Endothelial cell of umbilical vein (primary cell): ENCODE measurements at regions not wholly inside any gene's neighbourhood (a gene's known extent, or its start where the extent isn't known, plus 50 kb on each side); places are given as distances from the start of the nearest gene placed in this dataset.

Experiments used
- BruUV-seq: library from RNA; stranded (reverse); fragments of 400-500 nt; replicated peaks from 2 replicates; lab custom pipeline; 2021; lab: Mats Ljungman, UMichigan
- CTCF ChIA-PET: fragments of 300-600, 350-600 bp; sonication (Branson Sonifier 250); formaldehyde crosslinking; loops from one replicate; lab custom pipeline; 2021; ENCODE audit warnings: antibody characterized with exemption, inconsistent platforms; lab: Charles Lee
- POLR2A ChIA-PET: fragments of 300-600, 350-600 bp; sonication (Branson Sonifier 250); formaldehyde crosslinking; loops from one replicate; lab custom pipeline; 2021; ENCODE audit warnings: antibody characterized with exemption, inconsistent platforms; lab: Charles Lee
- DNase-seq: peaks from one replicate; pipeline ENCODE4 v3.0.0-alpha.2; 2011; ENCODE audit warnings: low read depth, low spot score
- FAIRE-seq: peaks from 2 replicates; lab custom pipeline; 2011; peaks lifted over from hg19 to GRCh38; lab: Jason Lieb, UNC
- H2AFZ ChIP-seq: 2 replicates; pipeline ENCODE4 v1.6.0; 2012; ENCODE audit warnings: low read depth, low read length, control low read depth, inconsistent platforms
- H3K27ac ChIP-seq: 2 replicates; pipeline ENCODE4 v1.5.1; 2011; ENCODE audit warnings: low read depth, mild to moderate bottlenecking, control low read depth, low read length, moderate library complexity; ENCODE audit not compliant: insufficient read depth
- H3K27me3 ChIP-seq, 2 experiments: 2 replicates each; pipeline versions ENCODE4 v1.6.0 to v1.6.1; 2011; ENCODE audit warnings: low read length in 2 of 2, mixed read lengths in 1 of 2; ENCODE audit not compliant: control insufficient read depth in 2 of 2, insufficient read depth in 2 of 2
- H3K36me3 ChIP-seq, 2 experiments: 2 replicates in 1 of 2; 3 replicates in 1 of 2; pipeline ENCODE4 v1.5.1; 2011; ENCODE audit warnings: low read length in 2 of 2, mild to moderate bottlenecking in 1 of 2, moderate library complexity in 1 of 2; ENCODE audit not compliant: control insufficient read depth in 2 of 2, insufficient read depth in 2 of 2; ENCODE audit errors: extremely low read depth in 1 of 2
- H3K4me1 ChIP-seq: 3 replicates; pipeline ENCODE4 v1.5.1; 2011; ENCODE audit warnings: mild to moderate bottlenecking, low read length; ENCODE audit not compliant: control insufficient read depth, insufficient read depth; ENCODE audit errors: extremely low read depth
- H3K4me2 ChIP-seq: 2 replicates; pipeline ENCODE4 v1.6.1; 2011; ENCODE audit warnings: low read length, control low read depth, mixed read lengths; ENCODE audit not compliant: insufficient read depth
- H3K4me3 ChIP-seq, 3 experiments: fragments of 200-600 bp in 1 of 3; sonication (generic), shearing (Covaris generic) in 1 of 3; replicated peaks in 1 of 3; 2 replicates each; pipeline ENCODE4 v1.5.1; 2011 to 2016; ENCODE audit warnings: control low read depth in 3 of 3, low read length in 3 of 3, mild to moderate bottlenecking in 2 of 3, inconsistent platforms in 1 of 3, low read depth in 1 of 3, moderate library complexity in 1 of 3; ENCODE audit not compliant: insufficient read depth in 1 of 3
- H3K79me2 ChIP-seq: 2 replicates; pipeline ENCODE4 v1.6.0; 2012; ENCODE audit warnings: low read length, inconsistent platforms; ENCODE audit not compliant: control insufficient read depth, insufficient read depth
- H3K9ac ChIP-seq: replicated peaks from 2 replicates; pipeline ENCODE3; 2011; ENCODE audit warnings: low read length, control low read depth; ENCODE audit not compliant: insufficient read depth; ENCODE audit errors: extremely low read depth
- H3K9me1 ChIP-seq: replicated peaks from 3 replicates; pipeline ENCODE4 v1.6.0; 2011; ENCODE audit warnings: mild to moderate bottlenecking, low read length; ENCODE audit not compliant: control insufficient read depth, insufficient read depth; ENCODE audit errors: extremely low read depth
- H3K9me3 ChIP-seq: replicated peaks from 2 replicates; pipeline ENCODE4 v1.5.1; 2012; ENCODE audit warnings: low read length, inconsistent platforms; ENCODE audit not compliant: control insufficient read depth, insufficient read depth
- H4K20me1 ChIP-seq: replicated peaks from 2 replicates; pipeline ENCODE3; 2011; ENCODE audit warnings: mild to moderate bottlenecking, low read length; ENCODE audit not compliant: control insufficient read depth, insufficient read depth; ENCODE audit errors: extremely low read depth
- CTCF ChIP-seq, 2 donors: IDR thresholded peaks; 1 replicate in 1 of 2; 2 replicates in 1 of 2; pipeline ENCODE4 v1.5.1; 2011; ENCODE audit warnings: low read length in 2 of 2, mild to moderate bottlenecking in 2 of 2, moderate library complexity in 2 of 2, control low read depth in 1 of 2, inconsistent platforms in 1 of 2, low read depth in 1 of 2; ENCODE audit not compliant: insufficient read depth in 1 of 2; ENCODE audit errors: extremely low read depth in 1 of 2
- EZH2 ChIP-seq: IDR thresholded peaks from 2 replicates; pipeline ENCODE4 v1.6.1; 2012; ENCODE audit warnings: borderline replicate concordance, low read depth, mild to moderate bottlenecking, moderate library complexity, low read length, inconsistent platforms; ENCODE audit not compliant: severe bottlenecking
- FOS ChIP-seq: IDR thresholded peaks from 2 replicates; pipeline ENCODE4 v1.6.1; 2011; ENCODE audit warnings: mild to moderate bottlenecking, low read length, moderate library complexity, borderline replicate concordance; ENCODE audit not compliant: insufficient read depth
- GATA2 ChIP-seq: IDR thresholded peaks from 2 replicates; pipeline ENCODE4 v1.7.0; 2011; ENCODE audit warnings: low read depth, mild to moderate bottlenecking, moderate library complexity, mixed read lengths, low read length; ENCODE audit not compliant: insufficient read length, insufficient read depth
- JUN ChIP-seq: IDR thresholded peaks from 2 replicates; pipeline ENCODE4 v1.6.1; 2011; ENCODE audit warnings: borderline replicate concordance, low read depth; ENCODE audit not compliant: insufficient read length, insufficient read depth
- MAX ChIP-seq: IDR thresholded peaks from 2 replicates; pipeline ENCODE4 v1.6.1; 2011; ENCODE audit not compliant: insufficient read depth, insufficient read length
- MYC ChIP-seq: IDR thresholded peaks from one replicate; pipeline ENCODE4 v1.6.1; 2011; ENCODE audit warnings: mild to moderate bottlenecking, low read depth, low read length
- POLR2A ChIP-seq: IDR thresholded peaks from 2 replicates; pipeline ENCODE4 v1.6.1; 2012; ENCODE audit warnings: low read depth, mild to moderate bottlenecking, control low read depth, low read length
- POLR2AphosphoS5 ChIP-seq: IDR thresholded peaks from 2 replicates; pipeline ENCODE4 v1.6.1; 2012; ENCODE audit warnings: low read depth, mild to moderate bottlenecking, control low read depth, low read length, moderate library complexity; ENCODE audit not compliant: insufficient read depth
- dilution Hi-C: fragments of 300-500 bp; cut with MboI; formaldehyde crosslinking; loops from one replicate; pipeline ENCODE4 v1.15.0; 2019; ENCODE audit warnings: low sequenced_read_pairs; ENCODE audit not compliant: extremely low pct_ligation_motif_present
- intact Hi-C: fragments of 100-400 bp; cut with micrococcal nuclease; formaldehyde crosslinking; loops from one replicate; pipeline ENCODE4 v1.10.0; 2022

- H3K9ac ChIP-seq = no peak overlapping the region
- DNase-seq = no peak
- H3K4me3 ChIP-seq = no peak overlapping the region
- BruUV-seq = no TSS peak
- dilution Hi-C loops = no loop called here
- no peaks in the 10 kb centered on the region for H3K27me3 ChIP-seq
- H3K9me3 ChIP-seq = no peaks in the 10 kb centered on the region
- no peak for FAIRE-seq
- ChIA-PET POLR2A (no interaction called here), CTCF (interaction anchor here (1.4 kb wide), 1 partner anchor 14 kb away, joined by 4 read pairs; no protein-coding TSS in a partner anchor)
- H3K9me1 ChIP-seq = no peaks in the 10 kb centered on the region
- peaks cover 4% of the 10 kb centered on the region for H3K4me1 ChIP-seq
- no peaks in the 10 kb centered on the region for H4K20me1 ChIP-seq
- no peak overlapping the region for H2AFZ ChIP-seq
- H3K27ac ChIP-seq = no peak overlapping the region
- TF ChIP-seq POLR2A = no peak
- intact Hi-C loops = no loop called here
- no peaks in the 10 kb centered on the region for H3K36me3 ChIP-seq
- no peaks in the 10 kb centered on the region for H3K79me2 ChIP-seq
- no peak overlapping the region for H3K4me2 ChIP-seq
Measured at GRCh38 chr1:61004262-61005003, 77.9 kb upstream of the NFIA start.

- Histone ChIP-seq H2AFZ (no peak overlapping the region), H3K79me2 (no peaks in the 10 kb centered on the region), H3K4me2 (no peak overlapping the region), H3K4me3 (no peak overlapping the region), H3K9me3 (no peaks in the 10 kb centered on the region), H3K4me1 (no peaks in the 10 kb centered on the region), H3K27me3 (no peaks in the 10 kb centered on the region), H3K9me1 (no peaks in the 10 kb centered on the region), H3K36me3 (no peaks in the 10 kb centered on the region), H4K20me1 (no peaks in the 10 kb centered on the region), H3K9ac (no peak overlapping the region), H3K27ac (no peak overlapping the region)
- no peak for TF ChIP-seq JUN
- TF ChIP-seq MYC = no peak
- TF ChIP-seq MAX = no peak
- TF ChIP-seq POLR2A = no peak
- no peak for TF ChIP-seq GATA2
- TF ChIP-seq CTCF (IDR thresholded peaks at IDR 0.05; ENCODE audit: extremely low read depth in 1 of 2, insufficient read depth in 1 of 2, low read depth in 1 of 2, low read length in 2 of 2) = no peak
- TF ChIP-seq POLR2AphosphoS5 = no peak
- TF ChIP-seq FOS = no peak
- no peak for TF ChIP-seq EZH2
- ChIA-PET CTCF (no interaction called here), POLR2A (no interaction called here)
- intact Hi-C loops (no loop called here), dilution Hi-C loops (no loop called here)
- no TSS peak for BruUV-seq
- FAIRE-seq (no peak), DNase-seq (no peak)
Measured at GRCh38 chr1:61000327-61000726, 82.0 kb upstream of the NFIA start.
